ENCODE measurements at regions not wholly inside any gene's neighbourhood (a gene's known extent, or its start where the extent isn't known, plus 50 kb on each side); places are given as distances from the start of the nearest gene placed in this dataset.

- no peak overlapping the region for H2BK5ac ChIP-seq (ENCODE audit: insufficient read length, low read length)
- no peaks in the 10 kb centered on the region for H3K27me3 Mint-ChIP-seq (ENCODE audit: low read depth)
- H2BK15ac ChIP-seq (ENCODE audit: low read depth, low read length), result no peak overlapping the region
- no peaks in the 10 kb centered on the region for H4K20me1 ChIP-seq (ENCODE audit: control insufficient read depth, insufficient read depth, insufficient read length)
- DNase-seq, result no peak
- H2AFZ ChIP-seq (ENCODE audit: low read length), result no peak overlapping the region
- H3K9me3 ChIP-seq (ENCODE audit: control insufficient read depth, low read depth, low read length), result no peaks in the 10 kb centered on the region
- no peak overlapping the region for H4K91ac ChIP-seq (ENCODE audit: insufficient read length, low read depth, low read length)
- no peaks in the 10 kb centered on the region for H3K27me3 ChIP-seq (ENCODE audit: insufficient read depth, low read length)
- H3K4me2 ChIP-seq (ENCODE audit: insufficient read depth, insufficient read length, low read length), result no peak overlapping the region
- TF ChIP-seq CTCF (conservative IDR thresholded peaks at IDR 0.05), result no peak
- no peaks in the 10 kb centered on the region for H3K79me1 ChIP-seq (ENCODE audit: insufficient read depth, low read depth, low read length, poor library complexity, severe bottlenecking)
- peaks cover 0 to 2% (median 0%) of the 10 kb centered on the region in 3 experiments; a peak in 2 of 7 replicates for H3K36me3 Mint-ChIP-seq (ENCODE audit: insufficient read depth in 1 of 3, low read depth in 3 of 3)
- H3K27ac ChIP-seq (ENCODE audit: insufficient read length, low read depth, low read length), result no peak overlapping the region
- H2BK12ac ChIP-seq (ENCODE audit: insufficient read length, low read depth, low read length), result no peak overlapping the region
- no peak overlapping the region for H2BK120ac ChIP-seq (ENCODE audit: low read depth, low read length, poor library complexity, severe bottlenecking)
- no peaks in the 10 kb centered on the region for H3K79me2 ChIP-seq (ENCODE audit: insufficient read depth, low read length)
- no peak overlapping the region for H3K56ac ChIP-seq (ENCODE audit: insufficient read length, low read depth, low read length)
- H2AK5ac ChIP-seq (ENCODE audit: insufficient read length, low read length), result no peak overlapping the region
- no peaks in the 10 kb centered on the region for H3K23me2 ChIP-seq (ENCODE audit: insufficient read length, low read depth, low read length, poor library complexity, severe bottlenecking)
- peaks cover 0 to 4% of the 10 kb centered on the region in 2 experiments; a peak in 2 of 5 replicates for H3K9me3 Mint-ChIP-seq
- H2BK20ac ChIP-seq (ENCODE audit: low read depth, low read length, poor library complexity, severe bottlenecking), result no peak overlapping the region
- no peak overlapping the region; a peak in 1 of 7 replicates for H3K27ac Mint-ChIP-seq
- H3T11ph ChIP-seq (ENCODE audit: low read length), result no peak overlapping the region
- no peak overlapping the region for H3K4me3 Mint-ChIP-seq
- H3K23ac ChIP-seq (ENCODE audit: insufficient read length, low read depth, low read length), result no peak overlapping the region
- H3K4me1 Mint-ChIP-seq, result peaks cover 0 to 5% of the 10 kb centered on the region in 2 experiments; a peak in 2 of 4 replicates
- H4K8ac ChIP-seq (replicated peaks; ENCODE audit: insufficient read length, low read depth, low read length), result no peak overlapping the region
- H3K9ac ChIP-seq (ENCODE audit: extremely low read depth, insufficient read length, low read length), result no peak overlapping the region
- no CpG with 5 or more reads among the region's 3 CpGs for WGBS (ENCODE audit: extremely low coverage, insufficient read length, low lambda C conversion rate)
- no peak overlapping the region for H3K14ac ChIP-seq (ENCODE audit: insufficient read depth, low read length)
- H3K4ac ChIP-seq (ENCODE audit: low read depth, low read length), result no peak overlapping the region
- no peaks in the 10 kb centered on the region for H3K4me1 ChIP-seq (ENCODE audit: insufficient read depth, low read length)
- no peak overlapping the region for H4K5ac ChIP-seq (ENCODE audit: insufficient read length, low read depth, low read length)
- no peak overlapping the region for H3K18ac ChIP-seq (ENCODE audit: insufficient read length, low read depth, low read length)
These were observed 348.0 kb upstream of the MPDZ start for GRCh38 chr9:13627502-13627901.
